Endothelial cell of umbilical vein (primary cell): ENCODE measurements at regions not wholly inside any gene's neighbourhood (a gene's known extent, or its start where the extent isn't known, plus 50 kb on each side); places are given as distances from the start of the nearest gene placed in this dataset.

Source experiments
- FOS ChIP-seq: IDR thresholded peaks from 2 replicates; pipeline ENCODE4 v1.6.1; 2011; ENCODE audit warnings: mild to moderate bottlenecking, low read length, moderate library complexity, borderline replicate concordance; ENCODE audit not compliant: insufficient read depth
- GATA2 ChIP-seq: IDR thresholded peaks from 2 replicates; pipeline ENCODE4 v1.7.0; 2011; ENCODE audit warnings: low read depth, mild to moderate bottlenecking, moderate library complexity, mixed read lengths, low read length; ENCODE audit not compliant: insufficient read length, insufficient read depth
- JUN ChIP-seq: IDR thresholded peaks from 2 replicates; pipeline ENCODE4 v1.6.1; 2011; ENCODE audit warnings: borderline replicate concordance, low read depth; ENCODE audit not compliant: insufficient read length, insufficient read depth
- MYC ChIP-seq: IDR thresholded peaks from one replicate; pipeline ENCODE4 v1.6.1; 2011; ENCODE audit warnings: mild to moderate bottlenecking, low read depth, low read length
- POLR2A ChIP-seq: IDR thresholded peaks from 2 replicates; pipeline ENCODE4 v1.6.1; 2012; ENCODE audit warnings: low read depth, mild to moderate bottlenecking, control low read depth, low read length
- TF ChIP-seq, protein P1 (sequence below), 2 donors: IDR thresholded peaks; 1 replicate in 1 of 2; 2 replicates in 1 of 2; pipeline ENCODE4 v1.5.1; 2011; ENCODE audit warnings: low read length in 2 of 2, mild to moderate bottlenecking in 2 of 2, moderate library complexity in 2 of 2, control low read depth in 1 of 2, inconsistent platforms in 1 of 2, low read depth in 1 of 2; ENCODE audit not compliant: insufficient read depth in 1 of 2; ENCODE audit errors: extremely low read depth in 1 of 2
- TF ChIP-seq, protein P2 (sequence below): IDR thresholded peaks from 2 replicates; pipeline ENCODE4 v1.6.1; 2011; ENCODE audit not compliant: insufficient read depth, insufficient read length

DNA sequence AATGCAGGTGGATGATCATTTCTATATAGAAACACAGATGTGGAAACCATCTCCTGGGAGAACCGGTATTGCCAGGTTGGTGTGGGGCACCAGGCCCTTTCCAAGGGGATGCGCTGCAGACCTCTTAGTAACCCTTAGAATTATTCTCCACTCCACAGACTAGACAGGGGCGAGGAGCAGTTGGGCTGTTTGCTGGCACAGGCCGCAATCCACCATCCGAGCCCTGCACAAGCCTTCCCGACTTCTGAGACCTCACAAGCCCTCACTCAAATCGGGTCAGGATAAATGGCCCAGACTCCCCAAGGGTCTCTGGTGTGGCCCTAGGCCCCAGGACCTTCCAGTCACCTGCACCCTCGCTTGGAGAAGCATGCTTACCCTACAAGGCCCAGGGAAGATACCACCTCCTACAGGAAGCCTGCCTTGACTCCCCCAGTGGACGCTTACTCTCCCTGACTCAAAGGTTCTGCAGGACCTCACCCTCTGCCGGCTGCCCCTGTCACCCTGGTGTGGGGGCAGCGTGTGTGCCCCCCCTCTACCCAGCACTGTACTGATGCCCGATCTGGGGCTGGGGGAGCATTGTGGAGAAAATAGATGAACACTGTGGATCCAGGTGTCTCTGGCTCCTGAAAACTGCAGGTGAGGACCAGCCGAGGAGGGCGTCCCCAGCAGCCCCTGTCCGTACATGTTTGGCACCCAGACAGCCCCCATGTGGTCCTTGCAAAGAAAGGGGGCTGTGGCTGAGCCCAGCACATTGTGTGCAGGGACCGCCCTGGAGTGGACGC, 49.8 kb upstream of the ACSF3 start:
- TF ChIP-seq, protein P1, sequence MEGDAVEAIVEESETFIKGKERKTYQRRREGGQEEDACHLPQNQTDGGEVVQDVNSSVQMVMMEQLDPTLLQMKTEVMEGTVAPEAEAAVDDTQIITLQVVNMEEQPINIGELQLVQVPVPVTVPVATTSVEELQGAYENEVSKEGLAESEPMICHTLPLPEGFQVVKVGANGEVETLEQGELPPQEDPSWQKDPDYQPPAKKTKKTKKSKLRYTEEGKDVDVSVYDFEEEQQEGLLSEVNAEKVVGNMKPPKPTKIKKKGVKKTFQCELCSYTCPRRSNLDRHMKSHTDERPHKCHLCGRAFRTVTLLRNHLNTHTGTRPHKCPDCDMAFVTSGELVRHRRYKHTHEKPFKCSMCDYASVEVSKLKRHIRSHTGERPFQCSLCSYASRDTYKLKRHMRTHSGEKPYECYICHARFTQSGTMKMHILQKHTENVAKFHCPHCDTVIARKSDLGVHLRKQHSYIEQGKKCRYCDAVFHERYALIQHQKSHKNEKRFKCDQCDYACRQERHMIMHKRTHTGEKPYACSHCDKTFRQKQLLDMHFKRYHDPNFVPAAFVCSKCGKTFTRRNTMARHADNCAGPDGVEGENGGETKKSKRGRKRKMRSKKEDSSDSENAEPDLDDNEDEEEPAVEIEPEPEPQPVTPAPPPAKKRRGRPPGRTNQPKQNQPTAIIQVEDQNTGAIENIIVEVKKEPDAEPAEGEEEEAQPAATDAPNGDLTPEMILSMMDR (IDR thresholded peaks at IDR 0.05; ENCODE audit: extremely low read depth in 1 of 2, insufficient read depth in 1 of 2, low read depth in 1 of 2, low read length in 2 of 2): no peak
- TF ChIP-seq, protein P2, sequence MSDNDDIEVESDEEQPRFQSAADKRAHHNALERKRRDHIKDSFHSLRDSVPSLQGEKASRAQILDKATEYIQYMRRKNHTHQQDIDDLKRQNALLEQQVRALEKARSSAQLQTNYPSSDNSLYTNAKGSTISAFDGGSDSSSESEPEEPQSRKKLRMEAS: no peak
- TF ChIP-seq JUN: no peak
- no peak for TF ChIP-seq POLR2A
- no peak for TF ChIP-seq GATA2
- TF ChIP-seq FOS: no peak
- no peak for TF ChIP-seq MYC
